Neural progenitor cell (in vitro differentiated cells): ENCODE measurements at regions not wholly inside any gene's neighbourhood (a gene's known extent, or its start where the extent isn't known, plus 50 kb on each side); places are given as distances from the start of the nearest gene placed in this dataset.

Experiments
- DNase-seq: peaks from one replicate; pipeline ENCODE4 v3.0.0-alpha.2; 2016; ENCODE audit warnings: low spot score
- H2AFZ ChIP-seq: fragments of 200-600 bp; sonication (generic); replicated peaks from 2 replicates; pipeline ENCODE4 v1.6.1; 2016; ENCODE audit warnings: antibody characterized with exemption
- H3F3A ChIP-seq: fragments of 200-600 bp; sonication (generic); 2 replicates; pipeline ENCODE4 v1.6.1; 2016; ENCODE audit warnings: antibody characterized with exemption, low read depth
- H3K27ac ChIP-seq: fragments of 200-600 bp; sonication (generic); 2 replicates; pipeline ENCODE4 v1.5.1; 2016; ENCODE audit warnings: mild to moderate bottlenecking
- H3K27me3 ChIP-seq: fragments of 200-600 bp; sonication (generic); 2 replicates; pipeline ENCODE4 v1.6.1; 2016; ENCODE audit warnings: mild to moderate bottlenecking, moderate library complexity
- H3K36me3 ChIP-seq: fragments of 200-600 bp; sonication (generic); 2 replicates; pipeline ENCODE4 v1.5.1; 2016
- H3K4me1 ChIP-seq: fragments of 200-600 bp; sonication (generic); 2 replicates; pipeline ENCODE4 v1.6.1; 2016; ENCODE audit warnings: mixed run types
- H3K4me2 ChIP-seq: fragments of 200-600 bp; sonication (generic); 2 replicates; pipeline ENCODE4 v1.6.1; 2016
- H3K4me3 ChIP-seq: fragments of 200-600 bp; sonication (generic); 2 replicates; pipeline ENCODE4 v1.5.1; 2016
- H3K79me2 ChIP-seq: fragments of 200-600 bp; sonication (generic); 2 replicates; pipeline ENCODE4 v1.6.1; 2016; ENCODE audit warnings: low read depth
- H3K9ac ChIP-seq: fragments of 200-600 bp; sonication (generic); 2 replicates; pipeline ENCODE4 v1.6.1; 2016
- H3K9me3 ChIP-seq: fragments of 200-600 bp; sonication (generic); 2 replicates; pipeline ENCODE4 v1.5.1; 2016; ENCODE audit warnings: low read depth
- H4K20me1 ChIP-seq: fragments of 200-600 bp; sonication (generic); 2 replicates; pipeline ENCODE4 v1.6.1; 2016; ENCODE audit warnings: low read depth
- H3K27ac Mint-ChIP-seq: 3 replicates; pipeline ENCODE4 v1.8.0; 2021; ENCODE audit warnings: mixed read lengths
- H3K27me3 Mint-ChIP-seq: 2 replicates; pipeline ENCODE4 v1.8.0; 2022; ENCODE audit warnings: low read depth, mild to moderate bottlenecking, inconsistent platforms, moderate library complexity, mixed read lengths; ENCODE audit not compliant: insufficient read depth
- H3K36me3 Mint-ChIP-seq: 3 replicates; pipeline ENCODE4 v1.8.0; 2021; ENCODE audit warnings: mixed read lengths
- H3K4me1 Mint-ChIP-seq: 3 replicates; pipeline ENCODE4 v1.8.0; 2021; ENCODE audit warnings: mixed read lengths
- H3K4me3 Mint-ChIP-seq: 3 replicates; pipeline ENCODE4 v1.8.0; 2021; ENCODE audit warnings: mild to moderate bottlenecking, moderate library complexity, mixed read lengths
- H3K9me3 Mint-ChIP-seq: 3 replicates; pipeline ENCODE4 v1.8.0; 2020; ENCODE audit warnings: mixed read lengths
- CTCF ChIP-seq: fragments of 200-600 bp; sonication (generic); IDR thresholded peaks from 2 replicates; pipeline ENCODE4 v1.5.1; 2017; ENCODE audit warnings: antibody characterized with exemption, mild to moderate bottlenecking
- EZH2 ChIP-seq: fragments of 200-600 bp; sonication (generic); IDR thresholded peaks from 2 replicates; pipeline ENCODE4 v1.6.1; 2017; ENCODE audit warnings: antibody characterized with exemption, mild to moderate bottlenecking, moderate library complexity
- EZH2phosphoT487 ChIP-seq: fragments of 200-600 bp; sonication (generic); IDR thresholded peaks from 2 replicates; pipeline ENCODE4 v1.6.1; 2017; ENCODE audit warnings: antibody characterized with exemption

- Histone ChIP-seq H3K27me3 (no peaks in the 10 kb centered on the region), H3K79me2 (no peaks in the 10 kb centered on the region), H3K27ac (no peak overlapping the region)
Observed at GRCh38 chr9:107842530-107842929, 353.0 kb upstream of the KLF4 start.

GRCh38 chr9:107841076-107841475 lies 351.5 kb upstream of the KLF4 start:
- TF ChIP-seq EZH2 (no peak), CTCF (no peak), EZH2phosphoT487 (no peak)
- Histone ChIP-seq H3K27ac (no peak overlapping the region), H3K79me2 (no peaks in the 10 kb centered on the region), H3K36me3 (no peaks in the 10 kb centered on the region), H3K4me2 (no peak overlapping the region), H2AFZ (no peak overlapping the region), H3K4me1 (no peaks in the 10 kb centered on the region), H3K9me3 (no peaks in the 10 kb centered on the region), H3K4me3 (no peak overlapping the region), H4K20me1 (no peaks in the 10 kb centered on the region), H3K27me3 (no peaks in the 10 kb centered on the region), H3K9ac (no peak overlapping the region), H3F3A (no peaks in the 10 kb centered on the region)
- no peaks in the 10 kb centered on the region for H3K36me3 Mint-ChIP-seq
- H3K4me3 Mint-ChIP-seq: no peak overlapping the region
- no peaks in the 10 kb centered on the region for H3K9me3 Mint-ChIP-seq
- H3K4me1 Mint-ChIP-seq: no peaks in the 10 kb centered on the region
- H3K27ac Mint-ChIP-seq: no peak overlapping the region
- H3K27me3 Mint-ChIP-seq: peaks cover 5% of the 10 kb centered on the region
- no peak for DNase-seq

More at GRCh38 chr9:107842530-107842929, 353.0 kb upstream of the KLF4 start:
- Histone ChIP-seq H3F3A (no peaks in the 10 kb centered on the region), H3K9me3 (no peaks in the 10 kb centered on the region), H3K9ac (no peak overlapping the region), H3K36me3 (no peaks in the 10 kb centered on the region), H3K4me2 (no peak overlapping the region), H4K20me1 (no peaks in the 10 kb centered on the region), H2AFZ (no peak overlapping the region), H3K4me1 (no peaks in the 10 kb centered on the region), H3K4me3 (no peak overlapping the region)
- Mint-ChIP-seq H3K4me1 (no peaks in the 10 kb centered on the region), H3K9me3 (no peaks in the 10 kb centered on the region), H3K27me3 (peaks cover 4% of the 10 kb centered on the region), H3K36me3 (no peaks in the 10 kb centered on the region), H3K4me3 (no peak overlapping the region), H3K27ac (no peak overlapping the region)
- TF ChIP-seq EZH2: no peak
- no peak for TF ChIP-seq CTCF
- TF ChIP-seq EZH2phosphoT487: no peak
- no peak for DNase-seq

- Histone ChIP-seq H3K4me2 (no peak overlapping the region), H3K27ac (no peak overlapping the region), H3K9me3 (no peaks in the 10 kb centered on the region), H2AFZ (no peak overlapping the region), H3K27me3 (no peaks in the 10 kb centered on the region), H3K4me3 (no peak overlapping the region), H3F3A (no peaks in the 10 kb centered on the region), H3K36me3 (no peaks in the 10 kb centered on the region), H3K9ac (no peak overlapping the region), H4K20me1 (no peaks in the 10 kb centered on the region), H3K79me2 (no peaks in the 10 kb centered on the region), H3K4me1 (no peaks in the 10 kb centered on the region)
- H3K36me3 Mint-ChIP-seq: no peaks in the 10 kb centered on the region
- H3K27ac Mint-ChIP-seq: no peak overlapping the region
- H3K27me3 Mint-ChIP-seq: peaks cover 3% of the 10 kb centered on the region
- DNase-seq: no peak
- H3K4me3 Mint-ChIP-seq: no peak overlapping the region
- no peaks in the 10 kb centered on the region for H3K4me1 Mint-ChIP-seq
- no peak for TF ChIP-seq CTCF
- no peak for TF ChIP-seq EZH2phosphoT487
- TF ChIP-seq EZH2: no peak
- H3K9me3 Mint-ChIP-seq: no peaks in the 10 kb centered on the region
Observed at GRCh38 chr9:107839371-107839770, 349.8 kb upstream of the KLF4 start.

GRCh38 chr9:107838766-107839165 lies 349.2 kb upstream of the KLF4 start:
- H3F3A ChIP-seq: no peaks in the 10 kb centered on the region
- no peak overlapping the region for H3K27ac ChIP-seq
- Mint-ChIP-seq H3K4me1 (no peaks in the 10 kb centered on the region), H3K27me3 (peaks cover 5% of the 10 kb centered on the region), H3K36me3 (no peaks in the 10 kb centered on the region), H3K27ac (no peak overlapping the region), H3K9me3 (no peaks in the 10 kb centered on the region), H3K4me3 (no peak overlapping the region)
- no peak overlapping the region for H3K4me3 ChIP-seq
- TF ChIP-seq CTCF (no peak), EZH2 (no peak), EZH2phosphoT487 (no peak)
- H3K4me2 ChIP-seq: no peak overlapping the region
- H3K79me2 ChIP-seq: no peaks in the 10 kb centered on the region
- H3K27me3 ChIP-seq: no peaks in the 10 kb centered on the region
- H4K20me1 ChIP-seq: no peaks in the 10 kb centered on the region
- DNase-seq: no peak
- H3K9ac ChIP-seq: no peak overlapping the region
- H3K9me3 ChIP-seq: no peaks in the 10 kb centered on the region
- H3K36me3 ChIP-seq: no peaks in the 10 kb centered on the region
- no peaks in the 10 kb centered on the region for H3K4me1 ChIP-seq
- H2AFZ ChIP-seq: no peak overlapping the region
